NT2/D1 (cell line): ENCODE measurements at regions not wholly inside any gene's neighbourhood (a gene's known extent, or its start where the extent isn't known, plus 50 kb on each side); places are given as distances from the start of the nearest gene placed in this dataset.

ENCODE experiments used
- YY1 ChIP-seq: IDR thresholded peaks from 2 replicates; pipeline ENCODE4 v1.6.1; 2011; ENCODE audit not compliant: insufficient read length, insufficient read depth
- ZNF274 ChIP-seq: IDR thresholded peaks from 2 replicates; pipeline ENCODE4 v1.6.1; 2011; ENCODE audit warnings: mild to moderate bottlenecking, low read depth, low read length

GRCh38 chr13:85586422-85586831 lies 212.8 kb downstream of the SLITRK6 start:
- no peak for TF ChIP-seq ZNF274
- TF ChIP-seq YY1 = no peak
